OCI-LY1 (cell line): ENCODE measurements at regions not wholly inside any gene's neighbourhood (a gene's known extent, or its start where the extent isn't known, plus 50 kb on each side); places are given as distances from the start of the nearest gene placed in this dataset.

Source experiments
- H2AFZ ChIP-seq: fragments of 200-600 bp; sonication (generic), shearing (Covaris generic); 2 replicates; pipeline ENCODE4 v1.6.0; 2014; ENCODE audit warnings: antibody characterized with exemption, mild to moderate bottlenecking, low read length
- H3F3A ChIP-seq: fragments of 200-600 bp; sonication (generic), shearing (Covaris generic); 2 replicates; pipeline ENCODE4 v1.6.0; 2014; ENCODE audit warnings: mild to moderate bottlenecking, antibody characterized with exemption, low read length, moderate library complexity; ENCODE audit not compliant: insufficient read depth
- H3K27ac ChIP-seq: fragments of 200-600 bp; sonication (generic); 2 replicates; pipeline ENCODE4 v1.5.1; 2014; ENCODE audit warnings: low read length, mixed run types, mild to moderate bottlenecking, low read depth; ENCODE audit not compliant: poor library complexity, severe bottlenecking
- H3K27me3 ChIP-seq: fragments of 200-600 bp; sonication (generic); 2 replicates; pipeline ENCODE4 v1.6.0; 2014; ENCODE audit warnings: antibody characterized with exemption, mild to moderate bottlenecking, low read length, moderate library complexity; ENCODE audit not compliant: insufficient read depth
- H3K36me3 ChIP-seq: fragments of 200-600 bp; sonication (generic); 2 replicates; pipeline ENCODE4 v1.6.1; 2014; ENCODE audit warnings: mild to moderate bottlenecking, antibody characterized with exemption, low read length, moderate library complexity, mixed read lengths; ENCODE audit not compliant: insufficient read depth
- H3K4me1 ChIP-seq: fragments of 200-600 bp; sonication (generic); 2 replicates; pipeline ENCODE4 v1.5.1; 2014; ENCODE audit warnings: mild to moderate bottlenecking, low read length, moderate library complexity; ENCODE audit not compliant: insufficient read depth, severe bottlenecking
- H3K4me2 ChIP-seq: fragments of 200-600 bp; sonication (generic), shearing (Covaris generic); 2 replicates; pipeline ENCODE4 v1.6.1; 2014; ENCODE audit warnings: low read length
- H3K4me3 ChIP-seq: fragments of 200-600 bp; sonication (generic); 2 replicates; pipeline ENCODE4 v1.5.1; 2014; ENCODE audit warnings: low read length, low read depth, mild to moderate bottlenecking, mixed read lengths; ENCODE audit not compliant: poor library complexity, severe bottlenecking
- H3K79me2 ChIP-seq: fragments of 200-600 bp; shearing (Covaris generic); 2 replicates; pipeline ENCODE4 v1.6.1; 2016; ENCODE audit warnings: mixed run types, low read length, mixed read lengths; ENCODE audit not compliant: insufficient read depth
- H3K9ac ChIP-seq: fragments of 200-600 bp; sonication (generic), shearing (Covaris generic); 2 replicates; pipeline ENCODE4 v1.6.1; 2014; ENCODE audit warnings: mild to moderate bottlenecking, low read length, mixed read lengths
- H3K9me2 ChIP-seq: fragments of 200-600 bp; sonication (generic), shearing (Covaris generic); 2 replicates; pipeline ENCODE4 v1.6.1; 2014; ENCODE audit warnings: low read depth, mild to moderate bottlenecking, low read length, mixed read lengths
- H3K9me3 ChIP-seq: fragments of 200-600 bp; shearing (Covaris generic); 2 replicates; pipeline ENCODE4 v1.6.1; 2014; ENCODE audit warnings: low read length, mixed read lengths
- H4K20me1 ChIP-seq: fragments of 200-600 bp; sonication (generic), shearing (Covaris generic); 2 replicates; pipeline ENCODE4 v1.6.0; 2016; ENCODE audit warnings: mild to moderate bottlenecking, low read length; ENCODE audit not compliant: insufficient read depth
- EZH2 ChIP-seq: fragments of 200-600 bp; sonication (generic), shearing (Covaris generic); IDR thresholded peaks from 2 replicates; pipeline ENCODE4 v1.8.0; 2017; ENCODE audit warnings: borderline replicate concordance, mixed run types, mild to moderate bottlenecking, antibody characterized with exemption, low read length, moderate library complexity, mixed read lengths
- TF ChIP-seq, protein P1 (sequence below): fragments of 200-600 bp; sonication (generic), shearing (Covaris generic); IDR thresholded peaks from 2 replicates; pipeline ENCODE4 v1.5.1; 2017; ENCODE audit warnings: mild to moderate bottlenecking, antibody characterized with exemption, low read length, moderate library complexity, mixed read lengths

DNA sequence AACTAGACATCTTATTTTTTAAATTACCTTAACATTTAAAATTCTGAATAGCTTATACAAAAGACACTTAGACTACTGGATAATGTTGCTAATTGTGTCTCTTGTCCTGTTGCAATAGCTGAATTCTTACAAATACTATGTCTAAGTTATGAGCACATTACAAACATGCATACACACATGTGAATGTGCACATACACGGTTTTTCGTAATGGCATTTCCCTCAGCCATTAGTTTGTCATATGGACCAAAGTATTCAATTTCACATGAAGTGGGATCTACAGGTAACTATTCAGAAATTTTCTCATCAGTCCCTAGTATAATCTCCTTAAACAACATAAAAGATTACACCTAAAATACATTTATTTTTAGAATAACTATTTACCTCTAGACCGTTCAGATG is 178.6 kb upstream of the BET1 start:
- Histone ChIP-seq H2AFZ (no peak overlapping the region), H3K27me3 (no peaks in the 10 kb centered on the region), H3K9me2 (no peaks in the 10 kb centered on the region), H4K20me1 (no peaks in the 10 kb centered on the region), H3K4me2 (no peak overlapping the region), H3K4me3 (no peak overlapping the region), H3K27ac (no peak overlapping the region), H3K9me3 (no peaks in the 10 kb centered on the region), H3K4me1 (peaks cover 8% of the 10 kb centered on the region), H3K79me2 (no peaks in the 10 kb centered on the region), H3K36me3 (no peaks in the 10 kb centered on the region), H3K9ac (no peak overlapping the region), H3F3A (no peaks in the 10 kb centered on the region)
- TF ChIP-seq EZH2: no peak
- TF ChIP-seq, protein P1, sequence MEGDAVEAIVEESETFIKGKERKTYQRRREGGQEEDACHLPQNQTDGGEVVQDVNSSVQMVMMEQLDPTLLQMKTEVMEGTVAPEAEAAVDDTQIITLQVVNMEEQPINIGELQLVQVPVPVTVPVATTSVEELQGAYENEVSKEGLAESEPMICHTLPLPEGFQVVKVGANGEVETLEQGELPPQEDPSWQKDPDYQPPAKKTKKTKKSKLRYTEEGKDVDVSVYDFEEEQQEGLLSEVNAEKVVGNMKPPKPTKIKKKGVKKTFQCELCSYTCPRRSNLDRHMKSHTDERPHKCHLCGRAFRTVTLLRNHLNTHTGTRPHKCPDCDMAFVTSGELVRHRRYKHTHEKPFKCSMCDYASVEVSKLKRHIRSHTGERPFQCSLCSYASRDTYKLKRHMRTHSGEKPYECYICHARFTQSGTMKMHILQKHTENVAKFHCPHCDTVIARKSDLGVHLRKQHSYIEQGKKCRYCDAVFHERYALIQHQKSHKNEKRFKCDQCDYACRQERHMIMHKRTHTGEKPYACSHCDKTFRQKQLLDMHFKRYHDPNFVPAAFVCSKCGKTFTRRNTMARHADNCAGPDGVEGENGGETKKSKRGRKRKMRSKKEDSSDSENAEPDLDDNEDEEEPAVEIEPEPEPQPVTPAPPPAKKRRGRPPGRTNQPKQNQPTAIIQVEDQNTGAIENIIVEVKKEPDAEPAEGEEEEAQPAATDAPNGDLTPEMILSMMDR: no peak

DNA sequence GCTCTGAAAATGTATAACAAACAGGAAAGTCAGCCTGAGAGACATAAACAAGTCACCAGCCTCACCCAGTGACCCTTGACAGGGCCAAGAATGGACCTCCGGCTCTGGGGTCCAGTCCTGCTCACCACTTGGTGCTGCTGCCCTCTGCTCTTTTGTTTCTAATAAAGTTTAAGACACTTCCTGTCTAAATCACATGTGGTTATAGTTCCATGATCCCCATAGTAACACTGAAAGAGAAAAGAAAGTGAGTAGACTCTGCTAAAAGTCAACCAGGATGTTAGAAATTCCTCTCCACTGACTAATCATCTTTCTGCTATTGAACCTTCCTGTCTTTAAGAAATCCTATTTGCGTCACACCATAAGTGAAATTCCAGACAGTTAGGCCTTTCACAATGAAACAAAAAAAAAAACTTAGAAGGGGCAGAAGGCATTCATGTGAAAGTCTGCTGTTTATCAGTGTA is 179.2 kb upstream of the BET1 start:
- no peak overlapping the region for H3K4me2 ChIP-seq
- H3K4me1 ChIP-seq: peaks cover 2% of the 10 kb centered on the region
- H3K27me3 ChIP-seq: no peaks in the 10 kb centered on the region
- H3K36me3 ChIP-seq: no peaks in the 10 kb centered on the region
- no peak overlapping the region for H3K27ac ChIP-seq
- no peaks in the 10 kb centered on the region for H3F3A ChIP-seq
- no peaks in the 10 kb centered on the region for H3K9me2 ChIP-seq
- H2AFZ ChIP-seq: no peak overlapping the region
- no peak overlapping the region for H3K9ac ChIP-seq
- no peak overlapping the region for H3K4me3 ChIP-seq
- H3K9me3 ChIP-seq: no peaks in the 10 kb centered on the region
- no peaks in the 10 kb centered on the region for H3K79me2 ChIP-seq
- H4K20me1 ChIP-seq: no peaks in the 10 kb centered on the region
- TF ChIP-seq EZH2: no peak
- TF ChIP-seq, protein P1: no peak

DNA sequence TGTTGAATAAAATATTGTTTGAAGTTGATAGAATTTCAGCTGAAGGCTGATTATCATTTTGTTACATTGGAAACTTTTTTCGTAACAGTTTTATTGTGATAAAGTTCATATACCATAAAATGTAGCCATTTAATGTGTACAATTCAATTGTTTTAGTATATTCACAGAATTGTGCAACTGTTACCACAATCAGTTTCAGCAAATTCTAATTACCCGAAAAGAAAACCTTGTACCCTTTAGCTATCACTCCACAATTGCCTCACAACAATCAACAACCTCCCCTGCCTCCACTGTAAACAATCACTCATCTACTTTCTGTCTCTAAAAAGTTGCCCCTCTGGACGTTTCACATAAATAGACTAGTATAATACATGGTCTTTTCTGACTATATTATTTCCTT is 179.7 kb upstream of the BET1 start:
- H3K9me2 ChIP-seq: no peaks in the 10 kb centered on the region
- no peaks in the 10 kb centered on the region for H3K36me3 ChIP-seq
- no peaks in the 10 kb centered on the region for H3F3A ChIP-seq
- H3K9ac ChIP-seq: no peak overlapping the region
- H3K27ac ChIP-seq: no peak overlapping the region
- H3K9me3 ChIP-seq: no peaks in the 10 kb centered on the region
- no peaks in the 10 kb centered on the region for H3K27me3 ChIP-seq
- no peak overlapping the region for H3K4me3 ChIP-seq
- no peaks in the 10 kb centered on the region for H4K20me1 ChIP-seq
- no peak overlapping the region for H3K4me2 ChIP-seq
- no peaks in the 10 kb centered on the region for H3K79me2 ChIP-seq
- H3K4me1 ChIP-seq: no peaks in the 10 kb centered on the region
- H2AFZ ChIP-seq: no peak overlapping the region
- TF ChIP-seq, protein P1: no peak
- no peak for TF ChIP-seq EZH2
